ENCODE measurements at regions not wholly inside any gene's neighbourhood (a gene's known extent, or its start where the extent isn't known, plus 50 kb on each side); places are given as distances from the start of the nearest gene placed in this dataset.

DNA sequence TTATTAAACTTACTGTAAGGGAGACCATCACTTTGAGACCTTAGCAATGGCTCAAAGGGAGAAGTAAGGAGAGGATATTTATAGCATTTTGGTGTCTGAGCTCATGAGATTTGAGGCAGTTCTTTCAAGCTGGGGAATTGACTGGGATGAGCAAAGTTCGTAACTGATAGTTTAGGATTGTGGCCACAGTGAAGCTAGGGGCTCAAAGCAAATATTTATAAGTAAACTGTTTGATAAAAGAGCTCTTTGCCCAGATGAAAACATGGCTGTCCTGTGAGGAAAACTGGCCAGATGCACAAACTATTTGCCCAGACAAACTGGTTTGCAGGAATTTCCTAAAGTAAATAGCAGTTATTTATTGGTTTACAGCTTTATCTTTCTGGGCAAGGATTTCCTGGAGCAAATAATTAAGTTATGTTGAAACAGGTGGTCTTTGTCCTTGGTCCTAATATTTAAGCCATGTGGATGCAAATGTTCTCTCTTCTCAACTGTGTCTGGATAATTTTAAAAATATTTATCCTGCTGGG is 59.7 kb upstream of the TMTC4 start (continued):
- TF ChIP-seq, protein P1, sequence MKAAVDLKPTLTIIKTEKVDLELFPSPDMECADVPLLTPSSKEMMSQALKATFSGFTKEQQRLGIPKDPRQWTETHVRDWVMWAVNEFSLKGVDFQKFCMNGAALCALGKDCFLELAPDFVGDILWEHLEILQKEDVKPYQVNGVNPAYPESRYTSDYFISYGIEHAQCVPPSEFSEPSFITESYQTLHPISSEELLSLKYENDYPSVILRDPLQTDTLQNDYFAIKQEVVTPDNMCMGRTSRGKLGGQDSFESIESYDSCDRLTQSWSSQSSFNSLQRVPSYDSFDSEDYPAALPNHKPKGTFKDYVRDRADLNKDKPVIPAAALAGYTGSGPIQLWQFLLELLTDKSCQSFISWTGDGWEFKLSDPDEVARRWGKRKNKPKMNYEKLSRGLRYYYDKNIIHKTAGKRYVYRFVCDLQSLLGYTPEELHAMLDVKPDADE (CRISPR knock-in tag; IDR thresholded peaks at IDR 0.05): no peak
- TF ChIP-seq, protein P2, sequence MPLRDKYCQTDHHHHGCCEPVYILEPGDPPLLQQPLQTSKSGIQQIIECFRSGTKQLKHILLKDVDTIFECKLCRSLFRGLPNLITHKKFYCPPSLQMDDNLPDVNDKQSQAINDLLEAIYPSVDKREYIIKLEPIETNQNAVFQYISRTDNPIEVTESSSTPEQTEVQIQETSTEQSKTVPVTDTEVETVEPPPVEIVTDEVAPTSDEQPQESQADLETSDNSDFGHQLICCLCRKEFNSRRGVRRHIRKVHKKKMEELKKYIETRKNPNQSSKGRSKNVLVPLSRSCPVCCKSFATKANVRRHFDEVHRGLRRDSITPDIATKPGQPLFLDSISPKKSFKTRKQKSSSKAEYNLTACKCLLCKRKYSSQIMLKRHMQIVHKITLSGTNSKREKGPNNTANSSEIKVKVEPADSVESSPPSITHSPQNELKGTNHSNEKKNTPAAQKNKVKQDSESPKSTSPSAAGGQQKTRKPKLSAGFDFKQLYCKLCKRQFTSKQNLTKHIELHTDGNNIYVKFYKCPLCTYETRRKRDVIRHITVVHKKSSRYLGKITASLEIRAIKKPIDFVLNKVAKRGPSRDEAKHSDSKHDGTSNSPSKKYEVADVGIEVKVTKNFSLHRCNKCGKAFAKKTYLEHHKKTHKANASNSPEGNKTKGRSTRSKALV (CRISPR knock-in tag; IDR thresholded peaks at IDR 0.05): no peak
- no peak for TF ChIP-seq RNF2 (conservative IDR thresholded peaks at IDR 0.05; ENCODE audit: low read depth)
- TF ChIP-seq KMT2A (CRISPR knock-in tag; IDR thresholded peaks at IDR 0.05): no peak
- no peak for TF ChIP-seq ZNF557 (CRISPR knock-in tag; IDR thresholded peaks at IDR 0.05)
- 0 out of 2 replicates have a peak, but pooled peaks have one; percentile 42 for TF ChIP-seq ZNF556 (CRISPR knock-in tag; IDR thresholded peaks at IDR 0.05; ENCODE audit: borderline replicate concordance)
- TF ChIP-seq NR2F6 (IDR thresholded peaks at IDR 0.05): peak; percentile 57; the same call in 1 of the 2 replicates
- TF ChIP-seq NR2F6 (CRISPR knock-in tag; IDR thresholded peaks at IDR 0.05): peak; percentile 75
- no peak for TF ChIP-seq ETV6 (CRISPR knock-in tag; conservative IDR thresholded peaks at IDR 0.05)
- TF ChIP-seq ZNF12 (CRISPR knock-in tag; IDR thresholded peaks at IDR 0.05): no peak
- no peak for TF ChIP-seq SP4 (CRISPR knock-in tag; IDR thresholded peaks at IDR 0.05)
- no peak for TF ChIP-seq MTF1 (CRISPR knock-in tag; IDR thresholded peaks at IDR 0.05)
- peak; percentile 63 for TF ChIP-seq ERF (CRISPR knock-in tag; IDR thresholded peaks at IDR 0.05)
- TF ChIP-seq RAD21 (CRISPR knock-in tag; IDR thresholded peaks at IDR 0.05): peak; percentile 22; the same call in 1 of the 2 replicates
- TF ChIP-seq HOXA9 (CRISPR knock-in tag; IDR thresholded peaks at IDR 0.05; ENCODE audit: borderline replicate concordance): no peak
- TF ChIP-seq LCORL (IDR thresholded peaks at IDR 0.05): peak; percentile 62
- peak; percentile 71 for TF ChIP-seq LCORL (CRISPR knock-in tag; IDR thresholded peaks at IDR 0.05)
- no peak for TF ChIP-seq ZNF83 (CRISPR knock-in tag; IDR thresholded peaks at IDR 0.05; ENCODE audit: borderline replicate concordance)
- peak; percentile 75; the same call in 1 of the 2 replicates for TF ChIP-seq SP5 (CRISPR knock-in tag; IDR thresholded peaks at IDR 0.05; ENCODE audit: borderline replicate concordance, low read depth)
- TF ChIP-seq ZNF747 (CRISPR knock-in tag; IDR thresholded peaks at IDR 0.05; ENCODE audit: borderline replicate concordance): 0 out of 2 replicates have a peak, but pooled peaks have one; percentile 52
- no peak for TF ChIP-seq ZNF180 (CRISPR knock-in tag; IDR thresholded peaks at IDR 0.05; ENCODE audit: borderline replicate concordance, low read depth)
- peak; percentile 97 for TF ChIP-seq ARID3A (IDR thresholded peaks at IDR 0.05; ENCODE audit: low read depth, low read length)
- no peak for TF ChIP-seq TAF1 (CRISPR knock-in tag; IDR thresholded peaks at IDR 0.05)
- peak; percentile 86; the same call in 1 of the 2 replicates for TF ChIP-seq NCOR1 (IDR thresholded peaks at IDR 0.05; ENCODE audit: borderline replicate concordance, low read length)
- peak; percentile 87; the same call in 1 of the 2 replicates for TF ChIP-seq ZSCAN5A (CRISPR knock-in tag; IDR thresholded peaks at IDR 0.05; ENCODE audit: borderline replicate concordance)
- no peak; a peak in 1 of 4 replicates for TF ChIP-seq NR2F1 (CRISPR knock-in tag; IDR thresholded peaks at IDR 0.05)
- TF ChIP-seq ZFP41 (CRISPR knock-in tag; IDR thresholded peaks at IDR 0.05; ENCODE audit: borderline replicate concordance): no peak
